ENCODE measurements at regions not wholly inside any gene's neighbourhood (a gene's known extent, or its start where the extent isn't known, plus 50 kb on each side); places are given as distances from the start of the nearest gene placed in this dataset.

- TF ChIP-seq POLR2A (IDR thresholded peaks at IDR 0.05; ENCODE audit: low read depth, low read length): no peak
- TF ChIP-seq POLR2AphosphoS5 (IDR thresholded peaks at IDR 0.05; ENCODE audit: low read depth, low read length): no peak
- TF ChIP-seq TAF1 (IDR thresholded peaks at IDR 0.05; ENCODE audit: low read depth, low read length): no peak
- no peak for TF ChIP-seq PAX5 (IDR thresholded peaks at IDR 0.05; ENCODE audit: insufficient read depth, low read length, severe bottlenecking)
- TF ChIP-seq SPI1 (IDR thresholded peaks at IDR 0.05; ENCODE audit: low read depth, low read length): no peak
Observed at GRCh38 chr22:47400701-47401591, 638.5 kb downstream of the TBC1D22A start.

Data from GM12891 (cell line).